ENCODE measurements at regions not wholly inside any gene's neighbourhood (a gene's known extent, or its start where the extent isn't known, plus 50 kb on each side); places are given as distances from the start of the nearest gene placed in this dataset.

DNA sequence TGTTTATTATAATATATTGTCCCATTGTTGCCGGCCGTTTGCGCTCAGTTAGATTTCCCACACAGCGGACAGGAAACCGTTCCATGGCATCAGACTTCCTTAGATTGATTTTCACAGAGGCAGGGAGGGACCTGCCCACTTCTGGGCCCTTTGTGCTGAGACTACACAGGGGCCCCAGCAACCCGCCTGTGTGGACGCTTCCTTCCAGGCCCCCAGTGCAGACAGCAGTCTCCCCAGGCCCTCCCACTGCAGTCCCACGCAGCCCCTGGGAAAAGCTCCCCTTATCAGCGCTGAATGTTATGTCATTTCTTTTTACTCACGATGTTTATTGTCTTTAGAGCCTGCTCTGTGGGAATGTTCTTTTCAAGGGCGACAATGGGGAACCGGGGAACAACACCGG lies 351.7 kb upstream of the ARGLU1 start:
- no TSS peak for BruUV-seq (replicated peaks)
- Histone ChIP-seq H3K36me3 (ENCODE audit: low read depth) (no peaks in the 10 kb centered on the region), H3K4me3 (no peak overlapping the region), H3F3A (ENCODE audit: insufficient read depth, low read depth) (no peaks in the 10 kb centered on the region), H3K4me2 (no peak overlapping the region), H4K20me1 (ENCODE audit: insufficient read depth) (no peaks in the 10 kb centered on the region), H2AFZ (no peak overlapping the region), H3K9me2 (ENCODE audit: insufficient read depth) (no peaks in the 10 kb centered on the region), H3K27me3 (ENCODE audit: insufficient read depth, low read depth) (no peaks in the 10 kb centered on the region), H3K27ac (no peak overlapping the region), H3K9me3 (ENCODE audit: insufficient read depth, low read depth) (no peaks in the 10 kb centered on the region; the same call in 1 of the 2 replicates), H3K4me1 (replicated peaks; ENCODE audit: insufficient read depth) (peaks cover 14% of the 10 kb centered on the region), H3K79me2 (ENCODE audit: low read depth) (no peaks in the 10 kb centered on the region)
- intact Hi-C loops (cut with micrococcal nuclease; ENCODE audit: unreplicated experiment), result loop anchor here (2.0 to 5.0 kb wide), 3 partner anchors 135 to 297 kb away; no protein-coding TSS in a partner anchor
- no peak for DNase-seq
- ChIA-PET POLR2A (ENCODE audit: unreplicated experiment) (no interaction called here), CTCF (no interaction called here)
- TF ChIP-seq, protein P1, sequence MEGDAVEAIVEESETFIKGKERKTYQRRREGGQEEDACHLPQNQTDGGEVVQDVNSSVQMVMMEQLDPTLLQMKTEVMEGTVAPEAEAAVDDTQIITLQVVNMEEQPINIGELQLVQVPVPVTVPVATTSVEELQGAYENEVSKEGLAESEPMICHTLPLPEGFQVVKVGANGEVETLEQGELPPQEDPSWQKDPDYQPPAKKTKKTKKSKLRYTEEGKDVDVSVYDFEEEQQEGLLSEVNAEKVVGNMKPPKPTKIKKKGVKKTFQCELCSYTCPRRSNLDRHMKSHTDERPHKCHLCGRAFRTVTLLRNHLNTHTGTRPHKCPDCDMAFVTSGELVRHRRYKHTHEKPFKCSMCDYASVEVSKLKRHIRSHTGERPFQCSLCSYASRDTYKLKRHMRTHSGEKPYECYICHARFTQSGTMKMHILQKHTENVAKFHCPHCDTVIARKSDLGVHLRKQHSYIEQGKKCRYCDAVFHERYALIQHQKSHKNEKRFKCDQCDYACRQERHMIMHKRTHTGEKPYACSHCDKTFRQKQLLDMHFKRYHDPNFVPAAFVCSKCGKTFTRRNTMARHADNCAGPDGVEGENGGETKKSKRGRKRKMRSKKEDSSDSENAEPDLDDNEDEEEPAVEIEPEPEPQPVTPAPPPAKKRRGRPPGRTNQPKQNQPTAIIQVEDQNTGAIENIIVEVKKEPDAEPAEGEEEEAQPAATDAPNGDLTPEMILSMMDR (conservative IDR thresholded peaks at IDR 0.05), result no peak
- no peak for TF ChIP-seq EZH2 (IDR thresholded peaks at IDR 0.05; ENCODE audit: low read depth)

GRCh38 chr13:106919133-106919532 lies 351.2 kb upstream of the ARGLU1 start:
- no peaks in the 10 kb centered on the region for H3K27me3 ChIP-seq (ENCODE audit: insufficient read depth, low read depth)
- DNase-seq, result no peak
- H3K4me2 ChIP-seq, result no peak overlapping the region
- H3K4me3 ChIP-seq, result no peak overlapping the region
- H3K4me1 ChIP-seq (replicated peaks; ENCODE audit: insufficient read depth), result peaks cover 14% of the 10 kb centered on the region
- intact Hi-C loops (cut with micrococcal nuclease; ENCODE audit: unreplicated experiment), result loop anchor here (2.0 to 5.0 kb wide), 3 partner anchors 134 to 297 kb away; no protein-coding TSS in a partner anchor
- ChIA-PET CTCF (no interaction called here), POLR2A (ENCODE audit: unreplicated experiment) (no interaction called here)
- H3K36me3 ChIP-seq (ENCODE audit: low read depth), result no peaks in the 10 kb centered on the region
- H4K20me1 ChIP-seq (ENCODE audit: insufficient read depth), result no peaks in the 10 kb centered on the region
- no peaks in the 10 kb centered on the region; the same call in 1 of the 2 replicates for H3K9me3 ChIP-seq (ENCODE audit: insufficient read depth, low read depth)
- BruUV-seq (replicated peaks), result no TSS peak
- H3K79me2 ChIP-seq (ENCODE audit: low read depth), result no peaks in the 10 kb centered on the region
- TF ChIP-seq, protein P1 (conservative IDR thresholded peaks at IDR 0.05), result no peak
- no peak for TF ChIP-seq EZH2 (IDR thresholded peaks at IDR 0.05; ENCODE audit: low read depth)
- 0 out of 2 replicates have a peak, but pooled peaks cover 3% of the 10 kb centered on the region for H3F3A ChIP-seq (ENCODE audit: insufficient read depth, low read depth)
- H3K27ac ChIP-seq, result no peak overlapping the region
- no peaks in the 10 kb centered on the region for H3K9me2 ChIP-seq (ENCODE audit: insufficient read depth)
- H2AFZ ChIP-seq, result no peak overlapping the region

DNA sequence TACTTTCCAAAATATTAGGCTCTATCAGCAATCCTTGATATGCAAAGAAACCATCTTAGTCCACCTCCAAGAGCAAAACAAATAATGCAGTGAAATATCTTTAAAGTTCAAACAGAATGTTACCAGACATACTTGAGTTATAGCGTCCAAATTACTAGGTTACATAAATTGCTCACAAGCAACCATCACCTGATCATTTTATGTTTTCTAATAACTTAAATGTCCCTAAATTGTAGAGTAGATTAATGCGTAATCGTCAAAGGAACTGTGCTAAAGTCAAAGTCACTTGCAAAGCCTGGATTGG lies 350.6 kb upstream of the ARGLU1 start:
- Histone ChIP-seq H3K79me2 (ENCODE audit: low read depth) (no peaks in the 10 kb centered on the region), H3K4me1 (replicated peaks; ENCODE audit: insufficient read depth) (peaks cover 14% of the 10 kb centered on the region), H2AFZ (no peak overlapping the region), H3K27me3 (ENCODE audit: insufficient read depth, low read depth) (no peaks in the 10 kb centered on the region), H3F3A (ENCODE audit: insufficient read depth, low read depth) (0 out of 2 replicates have a peak, but pooled peaks cover 3% of the 10 kb centered on the region), H3K27ac (no peak overlapping the region), H3K4me2 (peak overlapping the region; percentile 72), H4K20me1 (ENCODE audit: insufficient read depth) (no peaks in the 10 kb centered on the region), H3K9me3 (ENCODE audit: insufficient read depth, low read depth) (no peaks in the 10 kb centered on the region; the same call in 1 of the 2 replicates), H3K9me2 (ENCODE audit: insufficient read depth) (no peaks in the 10 kb centered on the region), H3K36me3 (ENCODE audit: low read depth) (no peaks in the 10 kb centered on the region), H3K4me3 (peak overlapping the region; percentile 76; the same call in 1 of the 2 replicates)
- intact Hi-C loops (cut with micrococcal nuclease; ENCODE audit: unreplicated experiment), result loop anchor here (1.0 to 5.0 kb wide), 5 partner anchors 134 to 382 kb away; partner anchors contain the start of gene ARGLU1
- BruUV-seq (replicated peaks), result no TSS peak
- TF ChIP-seq EZH2 (IDR thresholded peaks at IDR 0.05; ENCODE audit: low read depth), result no peak
- TF ChIP-seq, protein P1 (conservative IDR thresholded peaks at IDR 0.05), result no peak
- ChIA-PET CTCF (interaction anchor here (0.9 kb wide), 1 partner anchor 396 kb away, joined by 4 read pairs; no protein-coding TSS in a partner anchor), POLR2A (ENCODE audit: unreplicated experiment) (no interaction called here)
- no peak for DNase-seq
